GM20000 (cell line): ENCODE measurements at regions not wholly inside any gene's neighbourhood (a gene's known extent, or its start where the extent isn't known, plus 50 kb on each side); places are given as distances from the start of the nearest gene placed in this dataset.

Experiments used
- DNase-seq: peaks from one replicate; pipeline ENCODE4 v3.0.0; 2012; ENCODE audit warnings: low spot score
- TF ChIP-seq, protein P1 (sequence below): IDR thresholded peaks from 2 replicates; pipeline ENCODE4 v1.5.1; 2012; ENCODE audit warnings: mild to moderate bottlenecking, control low read depth; ENCODE audit errors: extremely low read depth, missing control alignments

DNA sequence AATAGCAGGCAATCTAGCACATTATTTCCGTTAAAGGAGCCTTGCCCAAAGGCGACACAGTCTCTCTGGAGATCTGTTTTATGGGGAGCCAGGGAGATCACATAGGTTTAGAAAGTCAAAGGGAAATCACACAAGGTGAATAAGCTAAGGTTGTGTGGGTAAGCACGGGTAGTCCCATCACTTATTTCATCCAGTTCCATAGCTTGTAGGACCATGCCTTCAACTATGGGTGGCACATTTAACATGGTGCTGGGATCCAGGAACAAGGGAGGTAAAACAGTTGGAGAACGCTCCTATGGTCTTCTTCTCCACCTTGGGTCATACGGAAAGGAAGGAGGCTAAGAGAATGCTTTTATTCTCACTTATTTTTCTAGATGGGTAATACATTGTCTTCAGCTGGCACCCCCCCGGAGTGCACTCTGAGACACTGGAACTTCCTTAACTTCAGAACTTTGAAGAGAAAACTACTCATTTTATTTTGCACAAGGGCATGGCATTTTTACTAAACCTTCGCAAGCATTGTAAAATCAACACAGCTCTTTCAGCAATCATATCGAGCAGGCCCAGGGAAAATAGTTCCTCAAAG, 435.4 kb downstream of the KIF20B start:
- DNase-seq = no peak
- TF ChIP-seq, protein P1, sequence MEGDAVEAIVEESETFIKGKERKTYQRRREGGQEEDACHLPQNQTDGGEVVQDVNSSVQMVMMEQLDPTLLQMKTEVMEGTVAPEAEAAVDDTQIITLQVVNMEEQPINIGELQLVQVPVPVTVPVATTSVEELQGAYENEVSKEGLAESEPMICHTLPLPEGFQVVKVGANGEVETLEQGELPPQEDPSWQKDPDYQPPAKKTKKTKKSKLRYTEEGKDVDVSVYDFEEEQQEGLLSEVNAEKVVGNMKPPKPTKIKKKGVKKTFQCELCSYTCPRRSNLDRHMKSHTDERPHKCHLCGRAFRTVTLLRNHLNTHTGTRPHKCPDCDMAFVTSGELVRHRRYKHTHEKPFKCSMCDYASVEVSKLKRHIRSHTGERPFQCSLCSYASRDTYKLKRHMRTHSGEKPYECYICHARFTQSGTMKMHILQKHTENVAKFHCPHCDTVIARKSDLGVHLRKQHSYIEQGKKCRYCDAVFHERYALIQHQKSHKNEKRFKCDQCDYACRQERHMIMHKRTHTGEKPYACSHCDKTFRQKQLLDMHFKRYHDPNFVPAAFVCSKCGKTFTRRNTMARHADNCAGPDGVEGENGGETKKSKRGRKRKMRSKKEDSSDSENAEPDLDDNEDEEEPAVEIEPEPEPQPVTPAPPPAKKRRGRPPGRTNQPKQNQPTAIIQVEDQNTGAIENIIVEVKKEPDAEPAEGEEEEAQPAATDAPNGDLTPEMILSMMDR = no peak

DNA sequence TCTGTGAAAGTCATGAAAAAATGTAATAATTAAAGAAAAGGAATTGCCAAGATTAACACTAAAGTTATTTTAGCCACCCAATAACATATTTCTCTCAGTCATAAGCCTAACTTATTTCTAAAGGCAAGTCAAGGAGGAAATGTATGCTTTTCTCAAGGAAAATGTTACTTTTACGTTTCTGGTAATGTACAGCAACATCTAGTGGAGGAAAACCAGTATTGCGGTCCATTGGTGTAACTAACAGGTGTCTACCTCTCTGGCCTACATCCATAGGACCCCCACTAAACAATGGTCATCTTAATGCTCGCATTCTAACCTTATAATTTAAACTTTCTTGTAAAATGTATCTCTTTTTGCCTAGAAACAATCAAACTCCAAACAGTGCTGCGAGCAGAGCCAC, 437.5 kb downstream of the KIF20B start:
- TF ChIP-seq, protein P1 = no peak
- DNase-seq = no peak

DNA sequence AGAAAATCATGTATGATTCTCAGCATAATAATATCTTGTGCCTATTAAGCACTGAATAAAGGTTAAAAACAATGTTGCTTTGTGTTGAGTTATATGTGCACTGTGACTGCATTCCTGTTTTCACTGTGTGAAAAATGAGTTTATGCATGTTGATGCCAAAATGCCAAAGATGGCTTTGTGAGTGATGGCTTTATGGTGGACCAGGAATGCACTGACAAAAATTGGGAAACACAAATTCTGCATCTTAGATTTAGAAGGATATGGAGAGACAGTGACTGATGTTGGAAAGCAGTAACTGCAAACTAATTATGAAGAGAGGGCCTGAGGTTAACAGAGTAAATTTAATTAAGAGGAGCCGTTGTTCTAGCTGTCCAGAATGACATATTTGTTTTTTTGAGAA, 440.4 kb downstream of the KIF20B start:
- no peak for DNase-seq
- TF ChIP-seq, protein P1 = no peak

DNA sequence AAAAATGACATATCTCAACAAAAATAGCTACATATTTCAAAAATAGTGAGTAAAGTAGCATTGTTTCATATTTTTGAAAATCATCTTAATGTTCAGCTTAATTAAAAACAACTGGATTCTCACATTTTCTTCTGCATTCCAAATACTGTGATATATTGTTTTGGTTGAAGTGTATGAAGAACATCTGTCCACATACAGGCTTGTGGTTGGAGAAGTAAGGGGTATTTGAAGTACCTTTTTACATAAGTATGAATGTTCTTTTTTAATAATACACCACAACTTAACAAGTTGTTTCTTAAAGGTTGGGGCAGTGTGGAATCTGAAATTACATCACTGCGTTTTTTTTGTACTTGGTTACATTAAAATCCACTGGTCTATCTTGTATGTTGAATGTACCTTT, 442.5 kb downstream of the KIF20B start:
- DNase-seq = no peak
- TF ChIP-seq, protein P1 = no peak

DNA sequence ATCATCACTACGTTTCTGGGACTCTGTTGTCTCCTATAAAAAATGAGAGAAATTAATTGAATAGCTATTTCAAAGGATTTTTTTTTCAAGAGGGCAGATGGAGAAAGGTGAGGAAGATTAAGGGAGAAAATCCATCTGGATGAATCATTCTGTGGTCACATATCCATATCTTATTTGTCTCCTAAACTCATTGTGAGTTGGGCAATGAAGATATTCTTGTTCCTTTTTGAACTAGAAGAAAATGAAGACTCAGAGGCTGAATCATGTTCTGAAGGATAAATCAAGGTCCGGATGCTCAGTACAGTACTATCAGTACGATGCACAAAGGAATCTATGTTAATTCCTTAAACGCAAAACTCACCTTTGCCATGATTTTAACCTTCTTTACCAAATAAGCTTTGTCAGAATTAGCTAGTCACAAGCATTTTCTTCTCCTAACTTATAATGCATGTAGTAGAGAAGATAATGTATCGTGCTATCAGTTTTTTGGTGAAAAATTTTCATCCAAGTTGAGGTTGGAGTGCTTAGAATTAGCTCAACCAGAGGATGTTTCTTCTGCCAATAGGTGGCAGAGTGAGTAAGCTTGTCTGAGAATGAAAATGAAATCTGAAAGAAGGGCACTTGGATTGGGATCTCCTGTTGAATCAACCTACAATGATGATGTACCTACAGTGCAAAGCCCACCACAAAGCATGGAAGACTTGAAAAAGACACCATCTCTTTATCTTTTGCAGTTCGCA, 446.9 kb downstream of the KIF20B start:
- TF ChIP-seq, protein P1 = peak; percentile 44
- no peak for DNase-seq

DNA sequence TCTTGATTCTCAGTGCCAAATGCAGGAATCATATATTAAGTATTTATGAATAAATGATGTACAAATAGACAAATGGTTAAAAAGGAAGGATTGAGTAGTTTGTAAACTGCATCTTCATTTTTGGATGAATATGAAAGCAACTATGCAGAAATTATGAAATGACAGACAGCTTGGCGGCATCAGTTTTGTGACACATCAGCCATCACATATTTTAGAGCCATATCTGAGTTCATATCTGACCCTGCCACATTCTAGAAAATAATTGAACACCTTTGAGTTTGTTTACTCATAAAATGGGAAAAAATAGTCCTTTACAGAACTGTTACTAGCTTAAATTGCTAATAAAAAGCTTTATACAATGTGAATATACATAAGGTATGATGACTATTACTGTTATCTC, 448.2 kb downstream of the KIF20B start:
- TF ChIP-seq, protein P1 = no peak

DNA sequence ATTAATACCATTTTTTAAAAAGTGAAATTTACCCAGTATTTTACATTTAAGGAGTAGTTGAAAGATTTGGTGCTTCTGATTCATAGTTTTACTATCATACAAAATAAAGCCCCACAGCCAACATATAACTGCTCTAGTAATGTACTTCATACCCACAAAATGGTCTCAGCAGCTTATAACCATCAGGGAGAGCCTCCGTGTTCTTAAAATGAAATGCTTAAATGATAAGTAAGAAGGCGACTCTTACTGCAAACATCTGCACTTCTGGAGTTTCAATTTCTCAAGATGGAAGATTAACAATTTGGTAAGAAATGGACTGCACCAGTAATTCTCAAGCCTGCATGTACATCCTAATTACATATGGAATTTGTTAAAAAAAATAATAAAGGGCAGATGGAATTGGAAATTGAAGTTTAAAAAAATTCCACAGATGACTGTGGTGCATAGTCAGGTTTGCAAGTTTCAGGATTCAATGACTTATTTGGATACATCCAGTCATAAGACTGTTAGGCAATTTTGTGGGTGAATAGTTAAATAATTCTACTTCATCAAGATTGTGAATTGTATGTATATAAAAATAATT, 461.0 kb downstream of the KIF20B start:
- TF ChIP-seq, protein P1 = no peak
- DNase-seq = no peak

More for the DNA sequence above, 448.2 kb downstream of the KIF20B start:
- no peak for DNase-seq
